ENCODE measurements at regions not wholly inside any gene's neighbourhood (a gene's known extent, or its start where the extent isn't known, plus 50 kb on each side); places are given as distances from the start of the nearest gene placed in this dataset.

DNA sequence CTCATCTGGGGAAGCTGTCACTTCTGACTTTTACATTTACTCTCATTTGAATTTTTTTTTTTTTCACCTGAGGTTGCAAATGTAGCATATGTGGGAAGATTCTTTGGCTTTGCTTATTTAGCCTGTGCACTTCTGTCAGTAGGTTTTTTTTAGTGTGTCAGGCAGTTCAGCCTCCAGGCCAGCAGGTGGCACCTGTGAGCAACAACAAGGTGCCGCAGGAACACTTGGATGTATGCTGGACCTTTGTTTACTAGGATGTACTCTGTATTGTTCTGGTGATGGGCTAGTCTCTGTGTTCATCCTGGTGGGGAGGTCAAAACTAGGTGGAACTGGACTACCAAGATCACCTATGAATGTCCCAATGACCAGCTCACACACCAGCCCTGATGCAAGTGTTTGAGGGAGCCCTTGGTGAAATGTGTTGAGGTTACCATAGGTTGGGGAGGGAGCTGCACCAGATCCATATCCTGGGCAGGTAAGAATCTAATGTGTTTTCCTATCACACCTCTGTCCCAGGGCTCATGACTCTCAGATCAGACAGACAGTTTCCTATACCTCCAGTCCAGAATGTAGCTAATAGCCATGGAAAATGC is 618.2 kb downstream of the BRINP3 start:
- peak; percentile 85 for DNase-seq (ENCODE audit: low spot score)

DNA sequence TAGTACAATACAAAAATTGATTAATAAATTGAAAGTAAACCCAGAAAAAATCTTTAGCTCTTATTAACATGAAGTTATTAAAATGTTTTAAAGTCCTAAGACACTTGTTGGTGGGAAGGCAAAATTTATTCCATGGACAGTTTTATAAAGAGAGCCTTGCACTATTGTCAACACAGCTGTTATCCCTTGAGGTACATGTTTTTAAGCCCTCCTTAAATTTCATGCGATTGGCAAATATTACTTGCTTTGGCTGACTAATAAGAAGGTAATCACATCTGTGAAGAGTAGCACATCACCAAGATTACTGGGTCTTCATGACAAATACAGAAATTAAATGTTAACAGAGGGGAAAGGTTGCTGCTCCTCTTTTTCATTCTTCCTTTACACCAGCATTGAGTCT is 611.1 kb downstream of the BRINP3 start:
- DNase-seq (ENCODE audit: low spot score) = no peak

DNA sequence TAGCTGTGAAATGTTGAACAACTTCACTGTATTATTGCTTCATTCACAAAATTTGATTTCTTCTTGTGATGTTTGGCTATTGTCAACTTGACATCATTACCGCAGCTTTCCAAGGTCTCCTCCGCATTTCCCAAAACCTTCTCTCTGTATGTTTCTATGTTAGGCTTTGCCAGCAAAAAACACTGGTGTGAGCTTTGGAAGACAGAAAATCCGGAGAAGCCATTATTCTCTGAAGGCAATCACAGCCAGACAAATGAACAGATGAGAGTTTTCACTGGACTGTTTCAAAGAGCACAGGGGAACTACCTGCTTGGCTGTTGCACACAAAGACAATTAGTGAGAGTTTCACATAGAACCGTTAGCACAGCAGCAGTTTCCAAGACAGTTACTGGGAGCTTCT is 609.6 kb downstream of the BRINP3 start:
- DNase-seq (ENCODE audit: low spot score) = no peak

DNA sequence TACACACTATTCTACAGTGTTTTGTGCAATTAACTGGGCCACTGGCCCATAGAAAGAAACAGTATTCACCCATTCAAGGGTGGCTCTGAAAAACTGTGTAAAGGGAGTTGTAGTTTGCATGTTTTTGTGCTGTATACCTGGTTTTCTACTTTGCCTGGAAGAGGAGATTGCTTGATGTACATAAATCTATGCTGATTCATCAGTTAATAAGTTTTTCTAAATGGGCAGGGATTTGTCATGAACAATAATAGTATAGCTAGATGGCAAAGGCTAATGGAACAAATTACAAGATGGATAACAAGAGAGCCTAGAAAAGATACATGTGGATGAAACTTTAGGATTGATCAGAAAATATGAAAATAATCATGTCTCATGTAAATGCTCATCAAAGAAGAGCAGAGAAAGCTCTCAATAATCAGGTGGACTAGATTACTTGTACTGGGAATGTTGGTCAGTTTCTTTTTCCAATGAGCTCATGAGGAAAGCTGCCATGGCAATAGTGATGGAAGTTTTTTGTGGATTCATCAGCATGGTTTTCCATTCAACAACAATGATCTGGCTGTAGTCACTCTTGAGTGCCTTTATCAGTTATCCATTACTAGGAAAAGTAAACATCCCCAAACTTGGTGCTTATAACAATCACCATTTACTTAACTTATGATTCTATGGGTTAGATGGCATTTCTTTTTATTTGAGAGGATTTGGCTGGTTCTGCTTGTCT is 602.8 kb downstream of the BRINP3 start:
- no peak for DNase-seq (ENCODE audit: low spot score)

DNA sequence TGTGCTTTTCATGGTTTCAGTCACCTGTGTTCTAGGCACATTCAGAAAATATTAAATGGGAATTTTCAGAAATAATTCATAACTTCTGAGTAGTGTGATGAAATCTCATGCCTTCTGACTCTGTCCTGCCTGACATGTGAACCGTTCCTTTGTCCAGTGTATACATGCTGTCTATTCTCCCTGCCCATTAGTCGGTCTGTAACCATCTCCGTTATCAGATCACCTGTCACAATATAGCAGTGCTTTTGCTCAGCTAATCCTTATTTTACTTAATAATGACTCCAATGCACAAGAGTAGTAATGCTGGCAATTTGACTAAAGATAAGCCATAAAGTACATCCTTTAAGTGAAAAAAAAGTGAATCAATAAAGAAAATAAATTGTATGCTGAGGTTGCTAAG is 597.5 kb downstream of the BRINP3 start:
- no peak for DNase-seq (ENCODE audit: low spot score)

DNA sequence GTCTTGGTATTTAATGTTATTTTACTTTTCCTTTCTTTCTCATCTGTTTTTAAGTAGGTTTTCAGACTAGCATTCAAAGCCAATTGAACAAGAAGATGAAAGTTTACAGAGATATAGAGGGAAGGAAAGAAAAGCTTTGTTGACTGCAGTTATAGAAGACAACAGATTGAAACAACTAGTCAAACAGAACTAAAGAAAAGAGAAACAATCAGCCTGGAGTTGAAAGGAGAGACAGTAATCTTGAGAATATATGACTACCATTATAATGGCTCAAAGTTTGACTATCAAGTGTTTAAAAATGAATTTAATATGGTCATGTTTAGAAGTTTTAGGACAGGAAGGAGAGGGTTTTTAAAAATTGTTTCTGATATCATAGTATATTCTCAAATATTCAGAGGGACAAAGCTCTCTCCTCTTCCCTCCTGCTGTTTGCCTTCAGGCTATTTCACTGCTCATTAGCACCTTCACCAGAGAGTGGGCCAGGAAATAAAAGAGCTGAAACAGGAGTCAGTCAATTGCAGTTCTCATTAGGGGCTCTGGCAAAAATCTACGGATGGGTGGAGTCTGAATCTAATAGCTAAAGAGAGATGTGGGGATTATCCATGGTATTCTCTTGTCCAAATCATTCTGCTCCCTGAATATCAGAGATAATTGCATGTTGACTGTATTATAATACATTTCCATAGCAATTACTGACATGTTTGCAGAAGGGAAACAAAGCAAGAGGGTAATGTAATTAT is 577.8 kb downstream of the BRINP3 start:
- no peak for DNase-seq (ENCODE audit: low spot score)

DNA sequence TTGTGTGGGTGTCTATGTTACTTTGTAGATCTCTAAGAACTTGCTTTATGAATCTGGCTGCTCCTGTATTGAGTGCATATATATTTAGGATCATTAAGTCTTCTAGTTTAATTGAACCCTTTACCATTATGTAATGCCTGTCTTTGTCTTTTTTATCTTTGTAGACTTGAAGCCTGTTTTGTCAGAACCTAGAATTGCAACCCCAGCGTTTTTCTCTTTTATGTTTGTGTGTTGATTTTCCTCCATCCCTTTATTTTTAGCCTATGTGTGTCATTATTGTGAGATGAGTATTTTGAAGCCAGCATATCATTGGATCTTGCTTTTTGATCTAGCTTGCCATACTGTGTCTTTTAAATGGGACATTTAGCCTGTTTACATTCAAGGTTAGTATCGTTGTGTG is 573.2 kb downstream of the BRINP3 start:
- DNase-seq (ENCODE audit: low spot score) = no peak

DNA sequence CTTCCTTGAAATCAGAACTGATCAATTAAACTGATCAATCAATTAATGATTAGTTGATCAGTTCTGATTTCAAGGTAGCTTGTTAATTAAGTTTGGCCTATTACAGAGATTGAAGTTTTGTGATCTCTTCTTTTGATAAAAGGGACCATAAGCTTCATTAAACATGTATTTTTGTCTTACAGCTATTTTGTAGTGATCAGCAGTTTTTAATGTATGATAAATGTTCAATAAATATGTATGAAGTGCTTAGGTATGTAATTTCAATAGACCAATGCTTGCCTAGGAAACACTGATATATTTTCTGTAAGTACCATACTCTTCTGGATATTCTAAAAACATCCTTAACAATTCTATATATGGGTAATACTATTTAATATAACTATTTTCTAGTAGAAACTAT is 569.6 kb downstream of the BRINP3 start:
- no peak for DNase-seq (ENCODE audit: low spot score)

DNA sequence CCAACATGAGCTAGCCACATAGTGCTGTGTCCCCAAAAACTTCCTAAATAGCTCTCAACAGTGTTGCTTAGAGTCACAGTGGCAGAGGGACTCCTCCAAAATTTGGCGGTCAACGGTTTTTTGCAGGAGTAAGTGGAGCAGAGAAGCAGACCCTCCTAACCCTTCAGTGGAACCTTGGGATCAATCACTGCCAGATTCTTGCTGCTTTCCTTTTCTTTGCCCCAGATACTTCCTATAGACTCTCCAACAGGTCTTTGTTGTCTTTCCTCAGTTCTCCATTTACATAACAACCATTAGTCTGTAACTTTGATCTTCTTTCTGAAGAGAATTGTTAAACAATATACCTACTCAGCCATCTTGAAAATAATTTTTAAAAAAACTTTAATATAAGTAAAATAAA is 556.1 kb downstream of the BRINP3 start:
- no peak for DNase-seq (ENCODE audit: low spot score)

DNA sequence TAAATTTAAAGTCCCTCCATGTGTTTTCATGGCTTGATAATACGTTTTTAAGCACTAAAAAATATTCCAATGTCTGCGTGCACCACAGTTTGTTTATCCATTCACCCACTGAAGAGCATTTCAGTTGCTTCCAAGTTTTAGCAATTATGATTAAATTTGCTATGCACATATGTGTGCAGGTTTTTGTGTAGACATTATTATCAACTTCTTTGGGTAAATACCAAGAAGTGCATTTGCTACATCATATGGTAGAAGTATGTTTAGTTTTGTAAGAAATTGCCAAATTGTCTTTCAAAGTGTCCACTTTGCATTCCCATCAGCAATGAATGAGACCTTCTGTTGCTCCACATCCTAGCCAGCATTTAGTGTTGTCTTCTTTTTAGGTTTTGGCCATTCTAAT is 550.0 kb downstream of the BRINP3 start:
- DNase-seq (ENCODE audit: low spot score) = no peak

DNA sequence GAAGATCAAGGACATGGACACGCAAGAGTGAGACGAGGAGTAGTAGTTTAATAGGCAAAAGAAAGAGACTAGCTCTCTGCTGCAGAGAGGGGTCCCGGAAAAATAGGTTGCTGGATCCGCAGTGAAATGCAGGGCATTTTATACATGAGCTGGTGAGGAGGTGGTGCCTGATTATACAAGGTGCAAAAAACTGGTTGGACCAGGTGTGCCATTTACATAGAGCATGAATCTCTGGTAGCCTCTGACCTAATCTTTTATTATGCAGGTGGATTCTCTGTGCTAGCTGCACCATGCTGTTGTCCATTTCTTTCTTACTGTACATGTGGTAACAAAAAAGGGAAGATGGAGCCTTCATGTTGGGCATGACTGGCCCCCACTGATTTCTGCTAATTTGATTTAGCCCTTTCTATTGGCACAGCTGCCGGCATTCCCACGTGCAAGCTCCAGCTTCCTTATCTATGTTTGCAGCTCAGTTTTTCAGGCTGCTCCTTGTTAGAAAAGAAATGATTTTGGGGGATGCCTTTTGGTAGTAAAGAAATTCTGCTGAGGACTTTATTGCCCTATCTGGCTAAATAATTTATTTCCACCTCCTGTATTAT is 548.1 kb downstream of the BRINP3 start:
- no peak for DNase-seq (ENCODE audit: low spot score)

DNA sequence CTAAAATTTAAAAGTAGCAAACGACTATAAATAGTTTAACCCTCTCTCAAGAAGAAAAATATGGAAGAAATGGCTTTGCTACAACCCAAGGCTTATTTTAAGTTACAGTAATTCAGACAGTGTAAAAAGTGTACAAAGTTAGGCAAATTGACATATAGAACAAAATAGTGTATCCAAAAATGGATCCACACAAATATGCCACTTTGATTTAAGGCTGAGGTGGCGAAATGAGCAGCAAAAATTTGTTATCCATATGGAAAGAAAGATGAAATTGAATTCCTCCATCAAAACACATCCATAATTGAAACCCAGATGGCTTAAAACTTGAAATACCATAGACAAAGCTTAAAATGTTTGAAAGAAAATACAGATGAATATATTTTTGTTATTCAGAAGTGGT is 540.8 kb downstream of the BRINP3 start:
- DNase-seq (ENCODE audit: low spot score) = no peak

DNA sequence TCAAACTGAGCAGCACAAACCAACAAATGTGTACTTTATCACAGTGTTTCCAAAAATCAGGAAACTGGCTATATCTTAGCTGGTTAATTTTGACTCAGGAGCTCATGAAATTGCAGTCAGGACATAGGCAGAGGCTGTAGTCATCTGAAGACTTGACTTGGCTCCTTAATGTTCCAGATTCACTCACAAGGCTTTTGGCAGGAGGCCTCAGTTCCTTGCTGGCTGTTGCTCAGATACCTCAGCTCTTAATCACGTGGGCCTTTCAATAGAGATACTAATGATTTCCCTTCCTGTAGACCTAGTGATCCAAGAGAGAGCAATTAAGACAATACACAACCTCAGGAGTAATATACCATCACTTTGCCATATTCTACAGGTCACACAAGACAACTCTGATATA is 537.7 kb downstream of the BRINP3 start:
- no peak for DNase-seq (ENCODE audit: low spot score)

DNA sequence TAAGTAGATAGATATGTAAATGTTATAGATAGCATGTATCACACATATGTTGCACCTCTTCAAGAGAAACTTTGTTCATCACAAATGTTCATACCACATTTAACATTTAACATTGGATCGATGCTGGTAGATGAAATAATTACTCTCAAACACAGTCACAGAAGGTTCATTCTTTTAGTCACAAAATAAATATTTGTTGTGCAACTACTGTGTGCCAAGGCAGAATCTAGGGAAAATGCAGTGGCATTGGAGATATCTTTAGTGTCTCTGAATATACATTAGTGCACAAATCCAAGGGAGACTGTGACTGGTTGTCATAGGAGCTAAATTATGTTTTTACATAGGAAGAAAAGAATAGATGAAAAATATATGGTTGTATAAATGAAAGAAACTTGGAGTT is 535.7 kb downstream of the BRINP3 start:
- DNase-seq (ENCODE audit: low spot score) = no peak

DNA sequence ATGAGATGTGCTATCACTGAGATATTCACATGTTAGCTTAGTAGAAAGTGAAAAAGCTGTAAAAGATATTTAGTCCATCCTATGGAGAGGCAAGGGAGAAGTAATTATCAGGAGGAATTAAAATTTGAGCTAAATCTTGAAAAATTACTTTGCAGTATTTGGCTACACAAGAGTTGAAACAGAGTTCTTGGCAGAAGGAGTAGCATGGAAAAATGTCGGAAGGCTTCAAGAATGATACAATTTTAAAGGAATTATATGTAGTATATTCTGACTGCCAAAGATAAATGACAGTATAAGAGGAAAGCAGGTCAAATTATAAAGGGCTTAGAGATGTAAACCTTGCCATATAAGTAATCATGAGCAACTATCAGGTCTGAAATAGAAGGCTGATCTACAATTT is 518.9 kb downstream of the BRINP3 start:
- DNase-seq (ENCODE audit: low spot score) = no peak

DNA sequence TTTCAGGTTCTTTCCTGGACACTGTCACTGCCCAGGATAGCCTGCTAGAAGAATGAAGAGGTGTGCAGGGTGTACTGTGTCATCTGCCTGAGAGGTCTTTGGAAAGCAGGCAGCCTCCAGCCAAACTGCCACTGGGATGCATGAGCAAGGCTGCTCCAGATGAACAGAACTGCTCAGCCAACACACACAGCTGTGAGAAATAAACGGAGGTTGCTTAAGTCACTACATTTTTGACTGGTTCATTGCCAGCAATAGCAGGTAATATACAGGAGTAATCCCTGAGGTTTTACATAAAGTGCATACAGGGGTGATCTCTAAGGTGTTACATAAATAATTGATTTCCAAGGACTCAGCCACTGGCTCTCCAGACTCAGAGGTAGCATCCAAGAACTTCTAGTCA is 516.9 kb downstream of the BRINP3 start:
- no peak for DNase-seq (ENCODE audit: low spot score)

DNA sequence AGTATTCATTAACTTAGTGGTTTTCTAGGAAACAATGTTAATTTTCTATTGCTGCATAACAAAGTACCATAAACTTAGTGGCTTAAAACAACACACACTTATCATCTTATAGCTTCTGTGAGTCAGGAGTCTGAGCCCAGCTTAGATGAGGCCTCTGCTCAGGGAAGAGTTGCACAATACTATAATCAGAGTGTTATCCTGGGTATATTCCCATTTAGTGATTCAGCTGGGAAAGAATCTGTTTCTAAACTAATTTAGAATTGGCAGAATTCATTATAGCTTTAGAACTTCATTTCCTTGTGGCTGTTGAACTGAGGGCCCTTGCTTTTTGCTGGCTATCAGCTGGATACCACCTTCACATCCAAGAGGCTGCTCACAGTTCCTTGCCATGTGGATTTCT is 515.5 kb downstream of the BRINP3 start:
- DNase-seq (ENCODE audit: low spot score) = no peak

DNA sequence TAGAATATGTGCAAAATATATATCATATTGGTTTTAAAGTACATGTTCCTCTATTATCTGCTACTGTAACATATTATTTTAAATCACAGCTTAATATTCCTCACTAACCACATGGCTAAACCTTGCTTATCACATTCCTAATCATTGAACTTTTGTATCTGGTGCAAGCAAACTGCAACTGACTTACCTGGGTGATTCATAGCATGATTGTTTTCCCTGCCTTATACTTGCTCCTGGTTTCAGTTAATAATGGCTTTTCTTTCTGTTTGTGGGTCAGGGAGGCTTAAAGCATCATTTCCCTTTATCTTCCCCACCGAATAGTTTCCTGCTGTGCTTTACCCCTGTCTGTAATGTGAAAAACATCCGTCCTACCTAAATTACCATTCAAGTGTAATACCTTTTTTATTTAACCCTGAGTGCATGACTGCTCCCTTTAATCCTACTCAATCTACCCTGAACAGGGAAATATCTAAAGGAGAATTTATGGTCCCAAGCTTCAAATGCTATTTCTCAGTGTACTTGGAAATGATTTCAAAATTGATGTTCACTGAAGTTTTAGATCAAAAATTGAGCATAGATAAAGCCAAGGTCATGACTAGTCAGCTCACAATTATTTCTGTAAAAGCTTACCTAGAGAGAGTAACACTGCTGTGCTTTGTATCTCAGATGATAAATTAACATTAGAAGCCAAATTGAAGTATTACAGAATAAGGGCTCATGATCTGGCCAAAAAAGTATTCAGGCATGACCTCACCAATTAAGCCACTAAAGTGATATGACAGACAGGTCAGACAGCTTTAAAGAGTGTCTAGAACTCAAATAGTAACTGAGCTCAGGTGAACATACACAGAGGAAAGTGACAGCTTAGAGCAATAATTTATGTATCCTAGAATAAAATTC is 507.1 kb downstream of the BRINP3 start:
- DNase-seq (ENCODE audit: low spot score) = no peak

DNA sequence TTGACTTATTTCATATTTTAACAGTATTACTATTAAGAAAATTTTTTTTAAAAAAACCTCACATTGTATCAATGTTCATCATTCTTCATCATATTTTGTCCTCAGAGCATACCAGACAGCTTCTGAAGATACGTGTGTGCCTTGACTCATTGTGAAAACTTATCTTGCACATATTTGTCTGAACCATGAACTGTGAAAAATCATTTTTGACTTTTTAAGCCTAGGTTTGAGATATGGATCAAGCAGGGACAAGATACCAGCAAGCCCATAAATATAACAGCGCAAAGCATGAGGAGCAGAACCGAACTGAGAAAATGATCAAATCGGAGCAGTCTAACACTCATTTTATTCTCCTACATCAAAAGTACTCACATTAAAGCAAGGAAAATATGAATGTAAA is 506.0 kb downstream of the BRINP3 start:
- no peak for DNase-seq (ENCODE audit: low spot score)

DNA sequence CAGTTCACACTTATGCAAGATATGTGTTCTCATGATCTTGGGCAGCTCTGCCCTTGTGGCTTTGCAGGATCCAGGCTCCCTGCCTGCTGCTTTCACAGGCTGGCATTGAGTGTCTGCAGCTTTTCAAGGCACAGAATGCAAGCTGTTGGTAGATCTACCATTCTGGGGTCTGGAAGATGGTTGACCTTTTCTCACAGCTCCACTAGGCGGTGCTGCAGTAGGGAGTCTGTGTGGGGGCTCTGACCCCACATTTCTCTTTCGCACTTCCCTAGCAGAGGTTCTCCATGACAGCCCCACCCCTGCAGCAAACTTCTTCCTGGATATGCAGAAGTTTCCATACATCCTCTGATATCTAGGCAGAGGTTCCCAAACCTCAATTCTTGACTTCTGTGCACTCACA is 500.5 kb downstream of the BRINP3 start:
- peak; percentile 41 for DNase-seq (ENCODE audit: low spot score)

DNA sequence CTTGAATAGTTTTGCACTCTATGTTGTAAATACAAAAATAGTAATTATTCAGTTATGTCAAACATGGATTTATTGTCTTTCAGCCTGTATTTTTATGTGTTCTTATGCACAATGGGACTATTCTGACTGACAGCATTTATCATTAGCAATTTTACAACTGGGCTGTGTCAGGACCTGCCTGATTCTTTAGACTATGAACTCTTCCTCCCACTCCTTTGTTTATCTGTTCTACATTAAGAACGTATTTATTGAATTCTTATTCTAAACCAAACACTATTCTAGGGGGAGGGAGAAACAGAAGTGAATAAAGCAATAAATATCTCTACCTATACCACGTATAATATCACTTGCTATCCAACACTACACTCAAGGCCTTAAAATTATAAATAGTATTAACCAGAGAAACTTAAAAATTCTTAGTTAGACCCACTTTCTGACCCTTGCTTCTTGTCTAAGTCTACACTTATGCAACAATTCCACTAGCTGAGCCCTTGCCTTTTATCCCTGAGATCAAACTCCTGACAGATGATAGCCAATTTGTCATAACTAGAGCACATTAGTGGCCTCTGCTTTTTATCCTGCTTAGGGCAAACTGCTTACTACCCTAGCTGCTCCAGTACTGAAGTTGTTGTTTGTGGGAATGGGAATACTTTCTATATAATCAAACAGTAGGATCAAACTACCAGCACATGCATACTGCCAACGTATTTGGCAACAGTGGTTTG is 494.3 kb downstream of the BRINP3 start:
- no peak for DNase-seq (ENCODE audit: low spot score)
